HG03064 (cell line): ENCODE measurements at regions not wholly inside any gene's neighbourhood (a gene's known extent, or its start where the extent isn't known, plus 50 kb on each side); places are given as distances from the start of the nearest gene placed in this dataset.

Experiments
- ATAC-seq: cut with Tn5 transposase; IDR thresholded peaks from one replicate; pipeline ENCODE4 v1.9.1; 2021; ENCODE audit warnings: low read depth; ENCODE audit not compliant: unreplicated experiment

DNA sequence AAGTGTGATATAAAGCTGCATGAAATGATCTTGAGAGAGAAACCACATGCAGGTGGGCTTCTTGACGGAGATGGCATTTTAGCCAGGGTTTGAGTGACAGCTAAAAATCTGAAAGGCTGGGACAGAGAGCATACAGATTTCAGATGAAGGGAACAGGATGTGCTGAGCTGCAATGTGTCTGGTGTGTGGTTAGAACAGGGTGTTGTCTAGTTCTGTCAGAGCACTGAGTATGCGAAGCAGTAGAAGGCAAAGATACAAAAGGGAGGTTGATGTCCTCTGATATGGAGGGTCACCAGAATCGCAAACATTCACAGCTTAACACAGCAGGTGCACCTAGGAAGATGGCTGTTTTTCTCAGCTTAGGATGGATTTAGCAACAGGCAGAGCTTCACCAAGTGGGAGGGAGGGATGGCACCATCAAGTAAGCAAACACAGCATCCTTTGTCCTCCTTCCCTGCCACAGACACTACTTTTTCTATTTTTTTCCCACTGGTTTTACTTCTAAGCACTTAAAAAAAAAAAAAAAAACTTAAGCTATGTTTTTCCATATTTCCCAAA is 182.5 kb downstream of the TMX3 start:
- no peak for ATAC-seq

DNA sequence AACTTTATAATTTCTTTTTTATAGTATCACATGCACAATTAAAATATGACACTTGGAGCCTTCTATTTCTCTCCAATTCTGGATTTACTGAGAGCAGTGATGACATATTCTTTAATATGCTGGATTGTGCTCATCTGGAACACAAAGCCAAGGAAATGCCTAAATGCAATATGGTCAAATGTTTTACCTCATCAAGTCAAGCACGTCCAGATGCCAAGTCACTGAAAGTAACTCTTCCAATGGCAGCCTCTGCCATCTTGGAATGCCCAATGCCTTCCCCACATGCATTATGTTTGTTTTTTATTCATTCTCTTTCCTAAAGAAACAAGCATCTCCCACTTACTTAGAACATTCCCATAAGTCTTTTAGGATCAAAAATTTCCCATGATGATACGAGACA is 189.8 kb downstream of the TMX3 start:
- ATAC-seq = no peak

DNA sequence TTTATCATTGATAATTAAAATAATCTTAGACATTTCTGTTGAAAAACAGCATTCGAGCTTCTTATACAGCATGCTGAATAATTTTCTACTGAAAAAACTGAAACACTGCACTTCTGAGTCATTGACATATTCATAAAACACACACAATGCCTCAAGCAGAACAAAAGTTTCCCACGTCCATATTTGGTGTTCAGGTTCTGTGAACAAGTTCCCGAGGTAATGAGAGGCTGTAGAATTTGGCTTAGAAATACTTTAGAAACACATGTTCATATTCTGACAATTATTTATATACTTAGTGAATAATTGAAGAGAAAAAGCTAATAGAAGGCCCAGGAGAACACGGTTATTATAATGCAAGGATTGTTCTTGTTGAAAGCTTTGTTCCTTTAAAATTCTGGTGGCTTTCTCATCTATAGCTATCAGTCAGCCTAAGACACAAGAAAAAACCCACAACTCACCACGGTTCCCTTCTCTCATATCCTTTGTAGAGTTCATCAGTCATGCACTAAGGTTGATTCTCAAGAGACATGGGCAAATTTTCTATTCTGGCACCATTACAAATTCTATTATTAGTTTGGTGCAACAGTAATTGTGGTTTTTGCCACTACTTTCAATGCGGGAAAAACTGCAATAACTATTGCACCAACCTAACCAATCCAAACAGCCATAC is 194.4 kb downstream of the TMX3 start:
- no peak for ATAC-seq

DNA sequence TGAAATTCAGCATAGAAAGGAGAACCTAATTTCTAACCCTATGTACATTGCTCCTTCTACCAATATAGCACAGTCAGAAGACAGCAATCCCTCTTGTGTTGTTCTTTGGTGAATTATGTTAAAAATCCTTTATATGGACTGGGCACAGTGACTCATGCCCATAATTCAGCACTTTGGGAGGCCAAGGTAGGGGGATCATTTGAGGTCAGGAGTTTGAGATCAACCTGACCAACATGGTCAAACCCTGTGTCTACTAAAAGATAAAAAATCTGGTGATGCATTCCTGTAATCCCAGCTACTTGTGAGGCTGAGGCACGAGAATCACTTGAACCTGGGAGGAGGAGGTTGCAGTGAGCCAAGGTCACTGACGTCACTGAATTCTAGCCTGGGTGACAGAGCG is 195.6 kb downstream of the TMX3 start:
- no peak for ATAC-seq

DNA sequence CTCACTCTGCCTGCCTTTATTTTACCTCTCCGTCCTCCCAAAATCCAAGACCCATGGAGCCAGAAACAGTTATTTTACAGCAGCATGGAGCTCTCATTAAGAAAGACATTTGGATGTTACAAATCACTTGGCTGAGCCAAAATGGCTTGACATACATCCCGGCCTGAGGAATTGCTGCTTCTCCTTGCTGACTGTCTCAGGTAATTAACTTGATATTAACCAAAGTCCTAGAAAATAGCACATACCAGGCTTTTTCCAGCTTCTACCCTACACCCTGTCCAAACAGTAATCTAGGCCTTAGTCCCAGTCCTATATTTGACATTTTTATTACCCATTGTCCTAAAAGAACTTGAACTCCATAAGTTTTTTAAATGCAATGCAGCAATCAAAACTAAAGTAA is 205.0 kb downstream of the TMX3 start:
- ATAC-seq = no peak

DNA sequence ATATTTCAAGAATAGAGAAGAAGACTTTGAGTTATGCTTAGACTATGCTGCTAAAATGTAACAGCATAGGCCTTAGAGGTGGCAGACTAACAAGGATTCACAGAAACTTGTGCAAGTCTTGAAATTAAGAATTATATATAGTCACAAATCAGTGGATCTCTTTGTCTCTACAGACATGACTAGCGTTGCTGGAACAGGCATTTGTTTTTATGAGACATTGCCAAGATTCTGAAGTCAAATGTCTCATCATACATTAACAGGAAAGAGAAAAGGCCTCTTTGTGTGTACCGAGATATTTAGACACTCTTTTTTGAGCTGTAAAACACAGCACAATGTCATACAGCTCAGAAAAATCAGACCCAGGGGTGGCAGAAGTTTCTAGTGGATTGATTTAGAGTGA is 207.1 kb downstream of the TMX3 start:
- ATAC-seq = no peak

DNA sequence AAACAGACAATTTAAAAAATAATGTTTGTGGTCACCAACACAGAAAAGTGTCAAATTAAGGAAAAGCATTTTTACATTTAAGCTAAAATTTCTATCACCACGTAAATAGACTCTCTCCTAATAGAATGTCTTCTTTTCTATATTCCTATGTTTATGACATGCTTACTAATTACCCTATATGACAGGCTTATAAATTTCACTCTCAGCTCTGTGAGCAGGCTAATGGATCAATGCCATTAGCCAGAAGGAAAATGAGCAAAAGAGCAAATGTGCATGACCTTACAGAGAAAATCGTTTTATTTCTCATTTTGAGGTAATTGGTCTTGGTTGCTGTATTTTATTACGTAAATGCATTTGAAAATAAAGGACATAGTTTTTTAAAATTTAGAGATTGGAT is 209.7 kb downstream of the TMX3 start:
- no peak for ATAC-seq

DNA sequence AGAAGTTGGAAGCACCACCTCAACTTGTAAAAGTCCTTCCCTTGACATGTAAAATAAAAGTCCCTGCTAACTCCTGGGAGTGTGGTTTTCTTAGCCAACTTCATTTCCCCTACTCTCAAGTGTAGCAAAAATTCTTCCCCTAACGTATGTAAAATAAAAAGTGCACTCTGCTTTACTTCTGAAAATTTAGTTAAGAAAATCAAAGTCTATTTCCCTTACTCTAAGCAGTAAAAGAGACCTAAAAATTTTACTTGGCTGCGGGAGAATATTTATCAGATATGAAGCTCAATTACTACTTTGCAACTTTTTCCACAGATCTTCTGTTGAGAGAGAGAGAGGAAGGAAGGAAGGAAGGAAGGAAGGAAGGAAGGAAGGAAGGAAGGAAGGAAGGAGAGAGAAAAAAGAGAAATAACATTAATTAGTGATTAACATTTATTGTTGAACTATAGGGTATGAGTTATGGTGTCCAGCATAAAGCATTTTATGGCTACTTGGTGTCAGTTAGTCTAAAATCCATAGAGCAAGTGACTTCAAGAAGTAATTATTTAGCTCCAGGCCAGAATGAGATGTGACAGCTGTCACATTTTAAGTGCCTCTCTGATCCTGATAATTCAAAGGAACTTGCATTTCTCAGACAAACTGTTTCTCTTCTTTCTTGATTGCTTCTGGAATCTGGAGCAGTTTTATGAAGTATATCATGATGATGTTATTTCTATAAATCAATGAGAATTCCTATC is 210.3 kb downstream of the TMX3 start:
- ATAC-seq = no peak

DNA sequence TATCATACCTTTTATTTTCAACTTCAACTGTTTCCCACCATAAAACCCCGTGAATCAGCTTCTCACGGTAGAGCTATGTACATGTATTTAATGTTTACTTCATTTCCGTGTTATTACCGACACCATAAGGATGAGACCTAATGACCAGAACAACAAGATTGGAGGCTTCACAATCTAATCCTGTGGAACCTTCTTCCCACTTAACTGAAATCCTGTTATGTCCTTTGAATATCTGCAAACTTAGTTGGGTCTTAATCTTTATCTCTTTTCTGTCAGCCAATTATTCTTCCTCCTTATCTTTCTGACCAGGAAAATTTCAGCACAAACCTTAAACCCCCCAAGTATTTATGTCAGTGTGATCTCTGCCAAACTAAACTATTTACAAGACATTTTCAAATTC is 214.4 kb downstream of the TMX3 start:
- ATAC-seq = no peak

DNA sequence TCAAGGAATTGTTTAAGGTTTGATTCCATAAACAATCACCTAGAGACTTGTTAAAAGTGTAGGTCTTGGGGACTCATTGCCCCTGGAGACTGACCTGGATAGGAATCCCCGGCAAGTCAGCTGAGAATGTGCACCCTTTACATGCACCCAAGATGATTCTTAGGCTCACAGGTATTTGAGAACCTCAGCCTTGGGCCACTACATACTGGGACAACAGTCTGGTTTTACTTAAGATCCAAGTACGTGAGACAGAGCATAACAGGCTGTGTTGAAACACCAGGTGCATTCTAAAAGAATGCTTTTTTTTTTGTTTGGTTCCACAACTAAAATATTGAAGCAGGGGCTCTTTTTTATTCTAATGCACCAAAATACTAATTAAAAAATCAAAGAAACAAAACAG is 215.8 kb downstream of the TMX3 start:
- ATAC-seq = no peak

DNA sequence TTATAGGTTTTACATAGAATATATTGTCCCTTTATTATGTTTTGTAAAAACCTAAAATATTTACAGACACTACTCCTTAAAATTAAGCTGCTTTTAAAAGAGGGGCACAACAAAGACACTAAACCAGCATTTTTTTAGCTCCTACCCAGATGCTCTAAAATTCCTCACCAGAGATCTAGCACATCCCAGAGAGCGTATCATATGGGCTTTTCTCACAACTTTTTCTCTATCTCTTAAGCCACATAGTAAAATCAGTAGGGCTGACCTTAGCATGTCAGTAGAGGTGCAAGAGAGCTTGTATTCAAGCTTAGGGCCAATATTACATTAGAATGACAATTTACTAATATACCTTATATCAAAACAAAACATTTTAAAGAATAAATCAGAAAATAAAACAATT is 216.3 kb downstream of the TMX3 start:
- ATAC-seq = no peak

DNA sequence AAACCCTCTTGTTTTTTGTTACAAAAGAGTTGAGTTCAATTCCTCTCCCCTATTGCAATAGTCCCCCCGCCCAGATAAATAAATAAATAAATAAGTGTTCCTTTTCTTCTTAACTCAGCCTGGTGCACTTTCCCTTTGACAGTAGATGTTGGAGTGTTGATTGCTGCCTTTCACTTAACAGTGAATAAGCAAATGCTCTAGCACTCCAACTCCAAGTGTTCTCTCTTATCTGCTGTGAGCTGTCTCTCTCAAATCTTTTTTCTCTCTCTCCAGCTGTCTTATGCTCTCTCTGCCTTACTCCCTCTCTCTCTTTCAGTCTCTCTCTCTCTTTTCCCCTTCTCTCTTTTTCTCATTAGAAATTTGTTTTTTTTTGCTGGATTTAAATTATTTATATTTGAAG is 216.7 kb downstream of the TMX3 start:
- ATAC-seq = no peak

DNA sequence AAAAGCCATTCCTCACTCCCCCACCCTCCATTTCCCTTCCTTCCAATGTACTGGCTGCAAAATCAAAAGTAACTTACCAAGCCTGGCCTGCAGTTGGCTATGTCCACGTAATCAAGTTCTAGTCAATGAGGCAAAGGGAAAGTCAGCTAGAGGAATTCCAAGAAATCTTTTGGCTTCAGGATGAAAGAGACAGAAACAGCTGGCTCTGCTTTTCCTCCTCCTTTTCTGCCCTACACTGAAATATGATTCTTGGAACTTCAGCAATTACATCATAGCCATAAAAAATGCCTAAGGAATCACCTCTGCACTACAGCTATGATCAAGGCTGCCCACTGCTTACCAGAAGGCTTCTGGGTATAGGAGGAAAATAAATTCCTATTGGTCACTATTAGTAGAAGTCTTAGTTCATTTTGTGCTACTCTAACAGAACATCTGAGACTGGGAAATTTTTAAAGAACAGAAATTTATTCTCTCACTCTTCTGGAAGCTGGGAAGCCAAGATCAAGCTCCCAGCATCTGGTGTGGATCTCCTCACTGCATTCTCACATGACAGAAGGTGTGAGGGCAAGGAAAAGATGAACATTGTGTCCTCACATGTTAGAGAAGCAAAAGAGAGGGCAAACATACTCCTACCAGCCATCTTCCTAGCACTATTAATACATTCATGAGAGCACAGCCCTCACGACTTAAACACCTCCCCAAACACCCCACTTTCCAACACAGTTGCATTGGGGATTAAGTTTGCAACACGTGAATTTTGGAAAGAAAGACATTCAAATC is 219.9 kb downstream of the TMX3 start:
- ATAC-seq = no peak

DNA sequence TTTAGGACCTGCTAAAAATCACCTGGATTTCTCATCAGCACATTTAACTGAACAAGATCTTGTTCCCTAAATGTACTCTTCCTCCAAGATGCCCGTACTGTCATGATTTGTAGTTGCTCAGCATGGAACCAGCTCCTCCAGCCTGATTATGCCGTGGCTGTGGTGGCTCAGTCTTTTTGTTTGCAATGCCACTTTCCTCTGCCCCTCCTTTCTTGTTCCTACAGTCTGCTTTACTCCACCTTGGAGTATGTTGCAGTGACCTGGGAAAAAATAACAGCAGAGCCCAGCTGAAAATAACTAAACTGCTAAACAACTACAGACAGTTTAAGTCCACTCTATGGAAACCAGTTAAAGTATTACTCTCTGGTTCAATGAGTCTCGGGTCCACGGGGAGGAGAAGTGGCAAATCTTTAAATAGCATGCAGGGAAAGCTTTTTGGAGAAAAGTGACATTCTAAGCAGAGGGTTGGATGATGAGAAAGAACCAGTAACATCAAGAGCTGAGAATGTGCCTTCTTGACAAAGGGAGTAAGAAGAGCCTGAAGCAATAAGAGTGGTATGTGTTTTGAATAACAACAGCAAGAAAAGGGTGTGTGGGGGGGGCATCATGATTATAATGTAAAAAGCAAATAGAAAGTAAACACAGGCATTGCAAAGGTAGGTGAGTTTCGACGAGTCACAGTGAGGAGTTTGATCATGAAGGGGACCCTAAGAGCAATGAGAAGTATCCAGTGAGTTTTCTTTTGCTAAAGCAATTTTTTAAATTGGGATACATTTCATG is 225.7 kb downstream of the TMX3 start:
- no peak for ATAC-seq

DNA sequence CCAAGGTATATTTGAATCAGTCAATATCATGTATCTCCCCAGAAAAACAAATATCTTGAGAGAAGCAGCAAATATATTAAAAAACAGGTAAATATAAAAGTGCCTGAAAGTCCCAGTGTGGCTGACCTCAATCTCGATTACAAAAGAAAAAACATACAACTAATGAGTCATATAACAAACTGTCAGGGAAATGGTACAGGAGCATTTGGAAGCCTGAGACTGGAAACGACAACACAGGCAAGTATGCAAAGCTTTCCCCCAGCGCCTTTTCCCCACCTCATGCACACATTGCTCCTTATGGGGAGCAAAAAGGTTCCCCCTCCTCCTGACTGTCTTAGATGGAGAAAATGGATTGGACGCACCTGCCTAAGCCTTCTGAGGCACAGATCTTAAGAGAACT is 230.7 kb downstream of the TMX3 start:
- ATAC-seq = no peak

DNA sequence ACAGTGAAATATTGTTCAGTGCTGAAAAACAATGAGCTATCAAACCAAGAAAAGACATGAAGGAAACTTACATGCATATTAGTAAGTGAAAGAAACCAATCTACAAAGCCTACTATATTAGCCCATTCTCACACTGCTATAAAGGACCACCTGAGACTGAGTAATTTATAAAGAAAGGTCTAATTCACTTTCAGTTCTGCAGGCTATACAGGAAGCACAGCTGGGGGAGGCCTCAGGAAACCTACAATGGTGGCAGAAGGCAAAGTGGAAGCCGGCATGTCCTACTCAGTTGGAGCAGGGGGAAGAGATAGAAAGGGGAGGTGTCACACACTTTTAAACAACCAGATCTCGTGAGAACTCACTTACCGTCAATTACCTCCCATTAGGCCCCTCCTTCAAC is 232.1 kb downstream of the TMX3 start:
- no peak for ATAC-seq

DNA sequence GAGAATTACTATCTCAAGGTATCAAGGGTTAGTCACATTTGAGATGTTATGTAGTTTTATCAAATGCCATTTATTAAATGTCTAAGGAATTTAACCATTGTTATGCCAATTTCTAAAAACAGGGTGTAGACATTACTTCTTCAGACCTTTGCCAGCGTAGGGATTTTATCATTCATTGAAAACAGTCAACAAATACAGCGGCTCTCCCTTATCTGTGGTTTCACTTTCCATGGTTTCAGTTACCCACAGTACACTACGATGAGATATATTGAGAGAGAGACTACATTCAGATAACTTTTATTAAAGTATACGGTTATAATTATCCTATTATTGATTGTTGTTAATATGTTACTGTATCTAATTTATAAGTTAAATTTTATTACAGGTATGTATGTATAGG is 234.7 kb downstream of the TMX3 start:
- no peak for ATAC-seq

DNA sequence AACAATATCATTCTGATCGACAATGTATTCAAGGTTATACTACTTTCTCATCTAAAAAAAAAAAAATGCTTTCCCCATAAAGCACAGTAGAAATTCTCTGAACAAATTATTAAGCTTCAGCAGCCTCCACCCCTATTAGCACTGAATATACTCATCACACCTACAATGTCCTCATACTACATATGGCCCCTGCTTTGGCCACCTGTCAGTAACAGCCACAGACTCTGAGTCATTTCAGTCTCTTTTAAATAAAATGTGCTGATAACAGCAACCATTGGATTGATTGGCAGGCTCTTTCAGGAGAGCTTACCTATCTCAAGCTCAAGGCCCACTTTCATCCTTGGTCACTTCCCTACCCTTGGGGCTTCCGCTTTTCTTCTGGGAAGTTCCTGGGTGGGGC is 236.7 kb downstream of the TMX3 start:
- no peak for ATAC-seq

DNA sequence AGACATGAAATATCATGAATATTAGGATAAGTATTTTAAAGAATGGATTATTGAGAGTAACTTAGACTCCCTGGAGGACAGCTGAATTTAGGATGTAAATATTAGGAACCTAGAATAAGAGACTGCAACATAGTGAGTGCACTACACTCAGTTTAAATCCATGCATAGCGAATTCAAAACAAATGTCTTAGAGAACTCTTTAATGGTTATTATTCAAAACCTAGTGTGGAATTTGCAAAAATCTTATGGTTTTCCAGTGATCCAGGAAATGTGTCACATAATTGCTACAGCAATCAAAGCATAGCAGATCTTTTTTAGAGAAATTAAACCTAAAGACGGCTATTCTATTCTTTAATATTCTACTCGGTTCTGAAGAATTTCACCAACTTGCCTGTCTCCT is 239.0 kb downstream of the TMX3 start:
- no peak for ATAC-seq

DNA sequence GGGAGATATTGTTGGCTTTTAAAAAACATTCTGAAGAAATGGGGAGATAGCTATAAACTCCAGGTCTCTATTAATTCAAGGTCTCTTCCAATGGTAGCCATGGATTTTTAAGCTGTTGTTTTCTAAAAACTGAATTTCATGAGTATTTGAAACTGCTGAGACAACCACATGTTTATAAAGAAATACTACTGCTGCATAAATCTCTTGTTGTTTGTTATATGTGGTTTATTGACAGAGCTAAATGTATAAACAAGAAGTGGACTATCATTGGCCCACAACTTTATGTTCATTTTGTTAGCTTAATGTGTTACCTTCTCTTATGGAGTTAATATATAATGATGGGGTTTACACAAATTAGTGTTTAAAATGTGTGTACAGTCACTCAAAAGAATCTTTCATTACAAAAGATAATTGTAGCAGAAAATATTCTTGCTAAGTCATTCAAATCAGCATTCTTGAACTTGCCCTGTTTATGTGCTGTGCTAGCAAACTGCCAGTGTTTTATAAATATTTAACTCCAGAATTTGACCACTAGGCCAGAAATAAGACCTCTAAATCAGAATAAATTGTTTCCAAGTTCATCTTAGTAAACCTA is 242.1 kb downstream of the TMX3 start:
- no peak for ATAC-seq
